Sigmoid colon (tissue), 4 donors: ENCODE measurements at regions not wholly inside any gene's neighbourhood (a gene's known extent, or its start where the extent isn't known, plus 50 kb on each side); places are given as distances from the start of the nearest gene placed in this dataset.

Experiments
- CTCF ChIP-seq, 4 experiments: fragments of 450-650 bp in 3 of 4; fragments of 200-600 bp in 1 of 4; IDR thresholded peaks; one replicate each; pipeline ENCODE4 v1.5.1; 2016 to 2019; ENCODE audit warnings: antibody characterized with exemption in 4 of 4, mild to moderate bottlenecking in 3 of 4, moderate library complexity in 2 of 4
- EP300 ChIP-seq, 4 donors: sonication (generic); formaldehyde crosslinking; IDR thresholded peaks; one replicate each; pipeline ENCODE4 v1.6.1; 2017; ENCODE audit warnings: antibody characterized with exemption in 4 of 4
- POLR2A ChIP-seq, 2 donors: fragments of 450-650 bp; IDR thresholded peaks; one replicate each; pipeline ENCODE4 v1.6.1; 2016; ENCODE audit warnings: antibody characterized with exemption in 2 of 2, mild to moderate bottlenecking in 2 of 2, moderate library complexity in 2 of 2
- POLR2AphosphoS5 ChIP-seq, 4 donors: sonication (generic); formaldehyde crosslinking; IDR thresholded peaks; one replicate each; pipeline ENCODE4 v1.6.1; 2017; ENCODE audit warnings: antibody characterized with exemption in 4 of 4

DNA sequence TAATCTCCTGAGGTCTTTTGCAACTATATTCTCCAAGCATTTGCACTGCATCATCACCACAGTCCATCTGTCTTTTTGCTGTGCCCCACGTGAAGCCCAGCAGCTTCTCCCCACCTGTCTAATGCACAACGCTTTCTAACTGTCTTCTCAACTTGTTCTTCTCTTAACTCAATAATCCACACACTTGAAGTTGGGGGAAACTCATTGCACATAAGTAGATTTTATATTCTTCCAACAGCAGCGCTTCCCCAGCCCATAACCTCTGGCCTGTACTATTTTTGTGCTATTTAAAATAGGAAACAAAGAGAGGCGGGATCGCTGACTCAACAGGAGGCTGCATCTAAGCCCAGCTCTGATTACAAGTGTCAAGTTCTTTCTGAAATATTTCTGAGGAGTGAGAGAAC is 226.7 kb downstream of the GXYLT1 start:
- no peak for TF ChIP-seq CTCF (IDR thresholded peaks at IDR 0.05)
- TF ChIP-seq POLR2A (IDR thresholded peaks at IDR 0.05), result no peak
- TF ChIP-seq POLR2AphosphoS5 (IDR thresholded peaks at IDR 0.05), result no peak
- no peak for TF ChIP-seq EP300 (IDR thresholded peaks at IDR 0.05)
